B cell (primary cell): ENCODE measurements at regions not wholly inside any gene's neighbourhood (a gene's known extent, or its start where the extent isn't known, plus 50 kb on each side); places are given as distances from the start of the nearest gene placed in this dataset.

ENCODE experiments used
- ATAC-seq: fragments of 200-7000 bp; cut with Tn5 transposase; one replicate; pipeline ENCODE4 v1.10.0; 2021; ENCODE audit warnings: low read depth, mild to moderate bottlenecking, moderate number of reproducible peaks, moderate library complexity
- CTCF ChIA-PET: fragments of 350-600 bp; sonication (Branson Sonifier 250); formaldehyde crosslinking; loops from one replicate; lab custom pipeline; 2021; ENCODE audit warnings: antibody characterized with exemption, inconsistent platforms; lab: Charles Lee
- POLR2A ChIA-PET: fragments of 350-600 bp; sonication (Branson Sonifier 250); formaldehyde crosslinking; loops from one replicate; lab custom pipeline; 2021; ENCODE audit warnings: antibody characterized with exemption; lab: Charles Lee
- DNase-seq: peaks from one replicate; pipeline ENCODE4 v3.0.0; 2013
- H2AFZ ChIP-seq: 2 replicates; pipeline ENCODE4 v1.6.1; 2012; ENCODE audit warnings: mild to moderate bottlenecking, low read depth, low read length; ENCODE audit not compliant: insufficient read depth, poor library complexity, severe bottlenecking
- H3K27ac ChIP-seq, 2 donors: 1 replicate in 1 of 2; 2 replicates in 1 of 2; pipeline ENCODE4 v1.5.1; 2012 to 2013; ENCODE audit warnings: low read length in 2 of 2, mild to moderate bottlenecking in 2 of 2, moderate library complexity in 1 of 2
- H3K27me3 ChIP-seq, 4 experiments: fragments of 200-600 bp in 1 of 4; sonication (generic) in 1 of 4; replicated peaks in 1 of 4; 1 replicate in 2 of 4; 2 replicates in 2 of 4; pipeline versions ENCODE4 v1.6.1 to v1.7.0; 2013 to 2016; ENCODE audit warnings: low read length in 3 of 4, mild to moderate bottlenecking in 2 of 4, mixed read lengths in 1 of 4, moderate library complexity in 1 of 4; ENCODE audit not compliant: insufficient read depth in 4 of 4, control insufficient read depth in 3 of 4; ENCODE audit errors: control extremely low read depth in 1 of 4
- H3K36me3 ChIP-seq, 2 experiments: replicated peaks in 1 of 2; 1 replicate in 1 of 2; 2 replicates in 1 of 2; pipeline versions ENCODE4 v1.6.1 to v1.7.1; 2013; ENCODE audit warnings: low read length in 1 of 2; ENCODE audit not compliant: insufficient read depth in 2 of 2, control insufficient read depth in 1 of 2; ENCODE audit errors: control extremely low read depth in 1 of 2, extremely low read depth in 1 of 2
- H3K4me1 ChIP-seq, 2 donors: fragments of 200-600 bp in 1 of 2; sonication (generic) in 1 of 2; 1 replicate in 1 of 2; 2 replicates in 1 of 2; pipeline versions ENCODE4 v1.5.1 to v1.6.1; 2013 to 2017; ENCODE audit warnings: low read length in 2 of 2; ENCODE audit not compliant: control insufficient read depth in 2 of 2, insufficient read depth in 2 of 2
- H3K4me2 ChIP-seq: replicated peaks from 2 replicates; pipeline ENCODE3; 2012; ENCODE audit warnings: mild to moderate bottlenecking, low read depth, low read length; ENCODE audit not compliant: poor library complexity, severe bottlenecking
- H3K4me3 ChIP-seq, 5 experiments: fragments of 200-600 bp in 1 of 5; sonication (generic) in 1 of 5; 1 replicate in 3 of 5; 2 replicates in 2 of 5; pipeline versions ENCODE4 v1.5.1 to v1.7.0; 2011 to 2016; ENCODE audit warnings: low read length in 4 of 5, mild to moderate bottlenecking in 4 of 5, low read depth in 2 of 5, control low read depth in 1 of 5, moderate library complexity in 1 of 5; ENCODE audit not compliant: insufficient read depth in 1 of 5; ENCODE audit errors: control extremely low read depth in 1 of 5, extremely low read depth in 1 of 5
- H3K79me2 ChIP-seq: fragments of 200-600 bp; sonication (generic); one replicate; pipeline ENCODE4 v1.6.0; 2016; ENCODE audit warnings: low read length; ENCODE audit not compliant: control insufficient read depth, insufficient read depth
- H3K9ac ChIP-seq: fragments of 200-600 bp; sonication (generic); 2 replicates; pipeline ENCODE4 v1.6.1; 2017; ENCODE audit warnings: mild to moderate bottlenecking, low read length, moderate library complexity
- H3K9me3 ChIP-seq, 3 donors: one replicate each; pipeline versions ENCODE4 v1.6.1 to v1.7.1; 2013; ENCODE audit warnings: low read length in 2 of 3; ENCODE audit not compliant: control insufficient read depth in 2 of 3, insufficient read depth in 1 of 3; ENCODE audit errors: control extremely low read depth in 1 of 3
- H4K20me1 ChIP-seq: 2 replicates; pipeline ENCODE4 v1.6.0; 2012; ENCODE audit warnings: mild to moderate bottlenecking, low read length; ENCODE audit not compliant: insufficient read depth, control insufficient read depth, poor library complexity, severe bottlenecking
- H3K27ac Mint-ChIP-seq: one replicate; pipeline ENCODE4 v1.8.0; 2021; ENCODE audit warnings: mixed read lengths
- H3K27me3 Mint-ChIP-seq: one replicate; pipeline ENCODE4 v1.8.0; 2021; ENCODE audit warnings: mixed read lengths
- H3K4me1 Mint-ChIP-seq: one replicate; pipeline ENCODE4 v1.8.0; 2021; ENCODE audit warnings: mixed read lengths
- H3K4me3 Mint-ChIP-seq: one replicate; pipeline ENCODE4 v1.8.0; 2021; ENCODE audit warnings: mixed read lengths
- H3K9me3 Mint-ChIP-seq: one replicate; pipeline ENCODE4 v1.8.0; 2022; ENCODE audit warnings: mixed read lengths; ENCODE audit not compliant: insufficient read depth
- EZH2 ChIP-seq: IDR thresholded peaks from 2 replicates; pipeline ENCODE4 v1.6.1; 2012; ENCODE audit warnings: borderline replicate concordance, low read depth, mild to moderate bottlenecking, moderate library complexity, low read length; ENCODE audit not compliant: insufficient read depth, poor library complexity, severe bottlenecking
- WGBS: methylation state at CpG from one replicate; pipeline ENCODE4 v1.1.5; 2013; ENCODE audit warnings: missing lambda C conversion rate; ENCODE audit not compliant: insufficient coverage; 5-methylcytosine and 5-hydroxymethylcytosine counted together
- intact Hi-C: fragments of 100-400 bp; cut with micrococcal nuclease; formaldehyde crosslinking; loops from one replicate; pipeline ENCODE4 v1.10.0; 2022
- TF ChIP-seq, protein P1 (sequence below): fragments of 200-600 bp; IDR thresholded peaks from one replicate; pipeline ENCODE4 v1.8.0; 2022; ENCODE audit warnings: antibody characterized with exemption, mild to moderate bottlenecking

GRCh38 chr18:77910347-77910746, 660.7 kb downstream of the GALR1 start:
- CTCF ChIA-PET, result no interaction called here
- no peak for TF ChIP-seq EZH2
- TF ChIP-seq, protein P1, sequence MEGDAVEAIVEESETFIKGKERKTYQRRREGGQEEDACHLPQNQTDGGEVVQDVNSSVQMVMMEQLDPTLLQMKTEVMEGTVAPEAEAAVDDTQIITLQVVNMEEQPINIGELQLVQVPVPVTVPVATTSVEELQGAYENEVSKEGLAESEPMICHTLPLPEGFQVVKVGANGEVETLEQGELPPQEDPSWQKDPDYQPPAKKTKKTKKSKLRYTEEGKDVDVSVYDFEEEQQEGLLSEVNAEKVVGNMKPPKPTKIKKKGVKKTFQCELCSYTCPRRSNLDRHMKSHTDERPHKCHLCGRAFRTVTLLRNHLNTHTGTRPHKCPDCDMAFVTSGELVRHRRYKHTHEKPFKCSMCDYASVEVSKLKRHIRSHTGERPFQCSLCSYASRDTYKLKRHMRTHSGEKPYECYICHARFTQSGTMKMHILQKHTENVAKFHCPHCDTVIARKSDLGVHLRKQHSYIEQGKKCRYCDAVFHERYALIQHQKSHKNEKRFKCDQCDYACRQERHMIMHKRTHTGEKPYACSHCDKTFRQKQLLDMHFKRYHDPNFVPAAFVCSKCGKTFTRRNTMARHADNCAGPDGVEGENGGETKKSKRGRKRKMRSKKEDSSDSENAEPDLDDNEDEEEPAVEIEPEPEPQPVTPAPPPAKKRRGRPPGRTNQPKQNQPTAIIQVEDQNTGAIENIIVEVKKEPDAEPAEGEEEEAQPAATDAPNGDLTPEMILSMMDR, result no peak
- Histone ChIP-seq H3K4me3 (no peak overlapping the region), H3K4me2 (no peak overlapping the region), H3K36me3 (no peaks in the 10 kb centered on the region), H3K4me1 (no peaks in the 10 kb centered on the region), H4K20me1 (no peaks in the 10 kb centered on the region), H3K9me3 (peaks cover 0 to 3% (median 0%) of the 10 kb centered on the region in 3 donors), H3K9ac (no peak overlapping the region), H3K27me3 (no peaks in the 10 kb centered on the region), H3K79me2 (no peaks in the 10 kb centered on the region), H2AFZ (no peak overlapping the region), H3K27ac (no peak overlapping the region)
- WGBS, result 92% methylated on average over 10 of the region's 15 CpGs
- Mint-ChIP-seq H3K27me3 (no peaks in the 10 kb centered on the region), H3K4me1 (no peaks in the 10 kb centered on the region), H3K9me3 (no peaks in the 10 kb centered on the region), H3K4me3 (no peak overlapping the region), H3K27ac (no peak overlapping the region)
- POLR2A ChIA-PET, result no interaction called here
- no peak for DNase-seq
- ATAC-seq, result no peak
- intact Hi-C loops, result no loop called here

DNA sequence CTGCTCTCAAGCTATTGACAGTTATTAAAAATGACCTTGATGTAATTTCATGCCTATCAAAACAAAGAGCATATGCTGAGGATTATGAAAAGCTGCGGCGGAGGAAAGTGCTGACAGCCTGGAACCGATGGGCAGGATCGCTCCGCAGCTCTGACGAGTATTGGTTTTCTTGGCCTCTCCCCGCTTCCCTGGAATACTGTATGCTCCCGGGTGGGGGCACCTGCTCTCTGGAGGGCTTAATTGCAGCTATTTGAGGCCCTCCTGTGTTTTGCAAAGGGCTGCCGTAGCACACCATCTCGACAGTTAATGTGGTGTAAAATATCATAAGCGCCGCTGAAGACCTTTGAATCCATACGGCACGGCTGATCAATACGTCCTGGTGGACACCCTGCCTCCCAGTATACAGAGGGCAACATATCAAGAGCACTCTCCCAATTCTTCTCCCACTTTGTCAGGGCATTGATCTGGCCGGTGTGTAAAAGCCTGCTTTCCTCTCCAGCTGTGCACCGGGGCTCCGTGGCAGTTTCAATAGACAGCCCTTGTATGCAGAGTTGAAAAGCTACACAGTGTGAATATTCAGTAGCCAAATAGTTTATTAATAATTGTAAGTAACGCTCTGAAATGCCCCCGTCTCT, 662.4 kb downstream of the GALR1 start:
- H3K4me3 Mint-ChIP-seq, result no peak overlapping the region
- no peak overlapping the region for H3K27ac ChIP-seq
- peaks cover 0 to 3% (median 0%) of the 10 kb centered on the region in 3 donors for H3K9me3 ChIP-seq
- WGBS, result 84% methylated on average over 14 of the region's 20 CpGs
- no peak for DNase-seq
- H3K27me3 Mint-ChIP-seq, result no peaks in the 10 kb centered on the region
- intact Hi-C loops, result no loop called here
- CTCF ChIA-PET, result no interaction called here
- no peak overlapping the region for H3K4me3 ChIP-seq
- no peak overlapping the region for H3K27ac Mint-ChIP-seq
- H3K27me3 ChIP-seq, result no peaks in the 10 kb centered on the region
- no peak overlapping the region for H3K4me2 ChIP-seq
- POLR2A ChIA-PET, result no interaction called here
- no peak for ATAC-seq
- no peaks in the 10 kb centered on the region for H3K79me2 ChIP-seq
- H3K9ac ChIP-seq, result no peak overlapping the region
- H3K36me3 ChIP-seq, result no peaks in the 10 kb centered on the region
- no peaks in the 10 kb centered on the region for H3K4me1 Mint-ChIP-seq
- no peaks in the 10 kb centered on the region for H4K20me1 ChIP-seq
- no peaks in the 10 kb centered on the region for H3K9me3 Mint-ChIP-seq
- H2AFZ ChIP-seq, result no peak overlapping the region
- no peaks in the 10 kb centered on the region for H3K4me1 ChIP-seq
- TF ChIP-seq EZH2, result no peak
- TF ChIP-seq, protein P1, result no peak
